SK-N-SH (cell line): ENCODE measurements at regions not wholly inside any gene's neighbourhood (a gene's known extent, or its start where the extent isn't known, plus 50 kb on each side); places are given as distances from the start of the nearest gene placed in this dataset.

Experiments used
- CTCF ChIA-PET: fragments of 300-600, 350-600 bp; formaldehyde crosslinking; extraction: SDS; loops from one replicate; lab custom pipeline; 2021; lab: Yijun Ruan, JAX
- POLR2A ChIA-PET: fragments of 350-600 bp; sonication (Branson Sonifier 250); formaldehyde crosslinking; extraction: SDS; loops from one replicate; lab custom pipeline; 2020; ENCODE audit warnings: antibody characterized with exemption, inconsistent platforms; lab: Yijun Ruan, JAX
- DNase-seq: peaks from one replicate; pipeline ENCODE4 v3.0.0; 2012
- H2AFZ ChIP-seq: fragments of 200-600 bp; sonication (generic); 2 replicates; pipeline ENCODE4 v1.8.1; 2016; ENCODE audit warnings: antibody characterized with exemption, mild to moderate bottlenecking, low read depth
- H3F3A ChIP-seq: fragments of 200-600 bp; sonication (generic); replicated peaks from 2 replicates; pipeline ENCODE3; 2016; ENCODE audit warnings: antibody characterized with exemption, mild to moderate bottlenecking; ENCODE audit not compliant: insufficient read depth
- H3K27ac ChIP-seq, 2 experiments: fragments of 200-500 bp in 1 of 2; fragments of 200-600 bp in 1 of 2; sonication (Bioruptor generic) in 1 of 2; sonication (generic), shearing (Covaris generic) in 1 of 2; 2 replicates each; pipeline versions ENCODE4 v1.5.1 to v1.6.1; 2014 to 2016; ENCODE audit warnings: low read depth in 2 of 2, inconsistent platforms in 1 of 2, low read length in 1 of 2, mild to moderate bottlenecking in 1 of 2, mixed read lengths in 1 of 2
- H3K27me3 ChIP-seq: fragments of 200-600 bp; sonication (generic), shearing (Covaris generic); 2 replicates; pipeline ENCODE4 v1.6.1; 2016; ENCODE audit warnings: mixed run types; ENCODE audit not compliant: insufficient read depth
- H3K36me3 ChIP-seq, 2 experiments: fragments of 200-500 bp in 1 of 2; fragments of 200-600 bp in 1 of 2; sonication (Bioruptor generic) in 1 of 2; sonication (generic) in 1 of 2; replicated peaks in 1 of 2; 2 replicates each; pipeline versions ENCODE3 to v1.5.1; 2014 to 2016; ENCODE audit warnings: low read length in 1 of 2, mild to moderate bottlenecking in 1 of 2; ENCODE audit not compliant: insufficient read depth in 2 of 2, control insufficient read depth in 1 of 2
- H3K4me1 ChIP-seq, 2 experiments: fragments of 200-500 bp in 1 of 2; fragments of 200-600 bp in 1 of 2; sonication (Bioruptor generic) in 1 of 2; sonication (generic), shearing (Covaris generic) in 1 of 2; 2 replicates each; pipeline versions ENCODE4 v1.5.1 to v1.6.1; 2014 to 2016; ENCODE audit warnings: low read depth in 1 of 2, low read length in 1 of 2, mixed run types in 1 of 2; ENCODE audit not compliant: insufficient read depth in 2 of 2, control insufficient read depth in 1 of 2
- H3K4me2 ChIP-seq: fragments of 200-600 bp; sonication (generic), shearing (Covaris generic); 2 replicates; pipeline ENCODE4 v1.6.1; 2017; ENCODE audit warnings: mixed run types
- H3K4me3 ChIP-seq, 2 experiments: fragments of 200-500 bp in 1 of 2; fragments of 200-600 bp in 1 of 2; sonication (Bioruptor generic) in 1 of 2; sonication (generic), shearing (Covaris generic) in 1 of 2; 2 replicates each; pipeline versions ENCODE4 v1.5.1 to v1.8.1; 2014 to 2016; ENCODE audit warnings: low read depth in 2 of 2, inconsistent platforms in 1 of 2, low read length in 1 of 2, mild to moderate bottlenecking in 1 of 2, mixed read lengths in 1 of 2, moderate library complexity in 1 of 2
- H3K79me2 ChIP-seq: fragments of 200-600 bp; sonication (generic); 2 replicates; pipeline ENCODE4 v1.8.1; 2017; ENCODE audit warnings: mild to moderate bottlenecking; ENCODE audit not compliant: insufficient read depth
- H3K9ac ChIP-seq: fragments of 200-600 bp; sonication (generic); 2 replicates; pipeline ENCODE4 v1.6.1; 2017; ENCODE audit warnings: mixed run types
- H3K9me2 ChIP-seq: fragments of 200-600 bp; sonication (generic); 2 replicates; pipeline ENCODE4 v1.6.1; 2017; ENCODE audit warnings: mixed run types
- H3K9me3 ChIP-seq: fragments of 200-600 bp; sonication (generic); 2 replicates; pipeline ENCODE4 v1.6.1; 2017; ENCODE audit warnings: mixed run types, mild to moderate bottlenecking, moderate library complexity
- H4K20me1 ChIP-seq: fragments of 200-600 bp; sonication (generic); 2 replicates; pipeline ENCODE4 v1.6.1; 2017; ENCODE audit warnings: mild to moderate bottlenecking, mixed run types; ENCODE audit not compliant: insufficient read depth
- ELF1 ChIP-seq: IDR thresholded peaks from 2 replicates; pipeline ENCODE4 v1.4.0; 2012
- EZH2phosphoT487 ChIP-seq: fragments of 200-600 bp; sonication (generic); IDR thresholded peaks from 2 replicates; pipeline ENCODE4 v1.6.1; 2017; ENCODE audit warnings: low read depth, mixed run types, mild to moderate bottlenecking, antibody characterized with exemption, moderate library complexity, borderline replicate concordance
- FOXJ3 ChIP-seq: sonication (generic); formaldehyde crosslinking; IDR thresholded peaks from 2 replicates; pipeline ENCODE4 v1.5.1; 2020; ENCODE audit warnings: mild to moderate bottlenecking, missing genetic modification reagents
- GATA2 ChIP-seq: sonication (generic); formaldehyde crosslinking; IDR thresholded peaks from 2 replicates; pipeline ENCODE4 v1.5.0; 2020; ENCODE audit warnings: mild to moderate bottlenecking, missing genetic modification reagents
- IRF3 ChIP-seq: fragments of 150-350 bp; IDR thresholded peaks from 2 replicates; pipeline ENCODE4 v1.6.1; 2016; ENCODE audit warnings: mild to moderate bottlenecking, low read depth, low read length
- MAX ChIP-seq: IDR thresholded peaks from 2 replicates; pipeline ENCODE4 v1.4.0; 2012; ENCODE audit warnings: low read depth
- MEF2A ChIP-seq: IDR thresholded peaks from 2 replicates; pipeline ENCODE4 v1.4.0; 2012; ENCODE audit warnings: low read depth, borderline replicate concordance
- NFIC ChIP-seq: IDR thresholded peaks from 2 replicates; pipeline ENCODE4 v1.4.0; 2012; ENCODE audit warnings: borderline replicate concordance
- NRF1 ChIP-seq: IDR thresholded peaks from 2 replicates; pipeline ENCODE4 v1.6.1; 2012; ENCODE audit warnings: low read depth, mild to moderate bottlenecking, low read length
- POLR2AphosphoS5 ChIP-seq: IDR thresholded peaks from 2 replicates; pipeline ENCODE4 v1.6.1; 2012; ENCODE audit warnings: low read depth, low read length
- RAD21 ChIP-seq: IDR thresholded peaks from 2 replicates; pipeline ENCODE4 v1.6.1; 2012; ENCODE audit warnings: mild to moderate bottlenecking, low read length
- RCOR1 ChIP-seq: fragments of 150-350 bp; IDR thresholded peaks from 2 replicates; pipeline ENCODE4 v1.6.1; 2017; ENCODE audit warnings: antibody characterized with exemption, low read length
- RXRA ChIP-seq: IDR thresholded peaks from 2 replicates; pipeline ENCODE4 v1.4.0; 2012; ENCODE audit warnings: low read depth, mild to moderate bottlenecking, borderline replicate concordance
- SMC3 ChIP-seq: IDR thresholded peaks from 2 replicates; pipeline ENCODE4 v1.6.1; 2012; ENCODE audit warnings: low read depth, low read length, improper control_type of control experiment
- USF2 ChIP-seq: fragments of 150-350 bp; IDR thresholded peaks from 2 replicates; pipeline ENCODE4 v1.6.1; 2017; ENCODE audit warnings: antibody characterized with exemption, low read length, low read depth, borderline replicate concordance
- ZBTB33 ChIP-seq: IDR thresholded peaks from 2 replicates; pipeline ENCODE4 v1.4.0; 2012; ENCODE audit warnings: low read depth, borderline replicate concordance
- WGBS: methylation state at CpG from one replicate; pipeline ENCODE4 v1.1.6; 2017; ENCODE audit warnings: low lambda C conversion rate; 5-methylcytosine and 5-hydroxymethylcytosine counted together

GRCh38 chr1:68366572-68366971 lies 83.2 kb downstream of the RPE65 start:
- Histone ChIP-seq H2AFZ (no peak overlapping the region), H3F3A (no peaks in the 10 kb centered on the region), H3K27ac (no peak overlapping the region), H3K9me3 (no peaks in the 10 kb centered on the region), H3K9ac (no peak overlapping the region), H3K9me2 (no peaks in the 10 kb centered on the region), H3K4me1 (no peaks in the 10 kb centered on the region), H4K20me1 (no peaks in the 10 kb centered on the region), H3K36me3 (no peaks in the 10 kb centered on the region), H3K4me2 (no peak overlapping the region), H3K4me3 (no peak overlapping the region), H3K79me2 (no peaks in the 10 kb centered on the region), H3K27me3 (no peaks in the 10 kb centered on the region)
- CTCF ChIA-PET: interaction anchor here (0.6 to 1.9 kb wide), 2 partner anchors 24 to 246 kb away, joined by 3 to 10 read pairs; no protein-coding TSS in a partner anchor
- POLR2A ChIA-PET: no interaction called here
- WGBS: 90% methylated on average over 5 of the region's 5 CpGs
- no peak for DNase-seq
- TF ChIP-seq EZH2phosphoT487: no peak
- TF ChIP-seq RXRA: no peak
- TF ChIP-seq ZBTB33: no peak
- TF ChIP-seq RAD21: no peak
- TF ChIP-seq SMC3: no peak
- TF ChIP-seq NRF1: no peak
- no peak for TF ChIP-seq GATA2 (CRISPR knock-in tag)
- no peak for TF ChIP-seq NFIC
- no peak for TF ChIP-seq POLR2AphosphoS5
- no peak for TF ChIP-seq MAX
- TF ChIP-seq USF2: no peak
- TF ChIP-seq IRF3: no peak
- no peak for TF ChIP-seq RCOR1
- no peak for TF ChIP-seq FOXJ3 (CRISPR knock-in tag)
- TF ChIP-seq MEF2A: no peak
- no peak for TF ChIP-seq ELF1
